IMR-90 (cell line): ENCODE measurements at regions not wholly inside any gene's neighbourhood (a gene's known extent, or its start where the extent isn't known, plus 50 kb on each side); places are given as distances from the start of the nearest gene placed in this dataset.
A peak's percentile ranks its signal among the peaks of the same experiment; 100 is the strongest.

Experiments
- ATAC-seq: fragments of 200-7000 bp; cut with Tn5 transposase; 2 replicates; pipeline ENCODE4 v1.9.1; 2020; ENCODE audit warnings: low read depth, mild to moderate bottlenecking, moderate library complexity
- BruUV-seq: library from RNA; stranded (reverse); fragments of 400-500 nt; replicated peaks from 2 replicates; lab custom pipeline; 2021; lab: Mats Ljungman, UMichigan
- CTCF ChIA-PET: fragments of 300-600 bp; formaldehyde crosslinking; extraction: SDS; loops from one replicate; lab custom pipeline; 2021; ENCODE audit warnings: antibody characterized with exemption; lab: Yijun Ruan, JAX
- POLR2A ChIA-PET: fragments of 300-600 bp; sonication (Branson Sonifier 250); formaldehyde crosslinking; loops from one replicate; lab custom pipeline; 2022; ENCODE audit warnings: antibody characterized with exemption; ENCODE audit not compliant: unreplicated experiment; lab: Charles Lee
- DNase-seq: peaks from one replicate; pipeline ENCODE4 v3.0.0; 2013
- H2AFZ ChIP-seq: replicated peaks from 2 replicates; pipeline ENCODE3; 2013; ENCODE audit warnings: low read length, mild to moderate bottlenecking; ENCODE audit not compliant: poor library complexity
- H2AK5ac ChIP-seq: 2 replicates; pipeline ENCODE4 v1.6.1; 2013; ENCODE audit warnings: low read depth, low read length, inconsistent platforms
- H2AK9ac ChIP-seq: replicated peaks from 2 replicates; pipeline ENCODE3; 2013; ENCODE audit warnings: mild to moderate bottlenecking, low read depth, low read length, moderate library complexity; ENCODE audit not compliant: poor library complexity
- H2BK120ac ChIP-seq: 2 replicates; pipeline ENCODE4 v1.6.1; 2013; ENCODE audit warnings: low read depth, low read length, inconsistent platforms
- H2BK15ac ChIP-seq: 3 replicates; pipeline ENCODE4 v1.6.1; 2013; ENCODE audit warnings: low read depth, low read length, inconsistent platforms
- H2BK20ac ChIP-seq: 2 replicates; pipeline ENCODE4 v1.6.1; 2013; ENCODE audit warnings: low read depth, mild to moderate bottlenecking, inconsistent platforms, low read length, moderate library complexity
- H2BK5ac ChIP-seq: 2 replicates; pipeline ENCODE4 v1.6.1; 2013; ENCODE audit warnings: mild to moderate bottlenecking, low read depth, low read length, inconsistent platforms; ENCODE audit not compliant: poor library complexity, severe bottlenecking
- H3K14ac ChIP-seq: replicated peaks from 2 replicates; pipeline ENCODE4 v1.6.1; 2013; ENCODE audit warnings: low read depth, low read length, inconsistent platforms
- H3K18ac ChIP-seq: 2 replicates; pipeline ENCODE4 v1.6.1; 2013; ENCODE audit warnings: low read depth, low read length, control low read depth
- H3K23ac ChIP-seq: 2 replicates; pipeline ENCODE4 v1.6.1; 2013; ENCODE audit warnings: low read depth, low read length, inconsistent platforms
- H3K27ac ChIP-seq: 2 replicates; pipeline ENCODE4 v1.5.1; 2013; ENCODE audit warnings: mild to moderate bottlenecking, control low read depth, low read length; ENCODE audit not compliant: insufficient read depth
- H3K27me3 ChIP-seq: 2 replicates; pipeline ENCODE4 v1.6.1; 2013; ENCODE audit warnings: low read length; ENCODE audit not compliant: control insufficient read depth, insufficient read depth
- H3K36me3 ChIP-seq: 2 replicates; pipeline ENCODE4 v1.6.1; 2013; ENCODE audit warnings: low read length, mixed read lengths; ENCODE audit not compliant: control insufficient read depth, insufficient read depth
- H3K4ac ChIP-seq: 2 replicates; pipeline ENCODE4 v1.6.1; 2013; ENCODE audit warnings: low read depth, low read length, inconsistent platforms
- H3K4me1 ChIP-seq: 2 replicates; pipeline ENCODE4 v1.6.1; 2013; ENCODE audit warnings: low read length, mixed read lengths; ENCODE audit not compliant: control insufficient read depth, insufficient read depth
- H3K4me2 ChIP-seq: 2 replicates; pipeline ENCODE4 v1.6.1; 2013; ENCODE audit warnings: low read depth, mild to moderate bottlenecking, control low read depth, low read length, moderate library complexity
- H3K4me3 ChIP-seq: 2 replicates; pipeline ENCODE4 v1.5.1; 2013; ENCODE audit warnings: low read depth, mild to moderate bottlenecking, control low read depth, low read length, moderate library complexity; ENCODE audit not compliant: insufficient read depth
- H3K56ac ChIP-seq: 2 replicates; pipeline ENCODE4 v1.6.1; 2013; ENCODE audit warnings: low read length, inconsistent platforms; ENCODE audit not compliant: insufficient read depth; ENCODE audit errors: extremely low read depth
- H3K79me1 ChIP-seq, 2 experiments: 2 replicates each; pipeline ENCODE4 v1.6.1; 2013; ENCODE audit warnings: low read length in 2 of 2, inconsistent platforms in 1 of 2, low read depth in 1 of 2
- H3K9ac ChIP-seq: 2 replicates; pipeline ENCODE4 v1.6.1; 2013; ENCODE audit warnings: low read depth, low read length, control low read depth
- H3K9me1 ChIP-seq: 2 replicates; pipeline ENCODE4 v1.6.1; 2013; ENCODE audit warnings: low read length, inconsistent platforms; ENCODE audit not compliant: insufficient read depth
- H3K9me3 ChIP-seq: 2 replicates; pipeline ENCODE4 v1.6.1; 2013; ENCODE audit warnings: low read length; ENCODE audit not compliant: control insufficient read depth, insufficient read depth
- H4K20me1 ChIP-seq: 2 replicates; pipeline ENCODE4 v1.6.1; 2013; ENCODE audit warnings: low read length, inconsistent platforms; ENCODE audit not compliant: insufficient read depth
- H4K5ac ChIP-seq: 2 replicates; pipeline ENCODE4 v1.6.1; 2013; ENCODE audit warnings: mild to moderate bottlenecking, low read depth, low read length, control low read depth
- H4K8ac ChIP-seq, 2 experiments: 2 replicates each; pipeline ENCODE4 v1.6.1; 2013; ENCODE audit warnings: low read depth in 2 of 2, low read length in 2 of 2, control low read depth in 1 of 2, inconsistent platforms in 1 of 2
- H4K91ac ChIP-seq: 2 replicates; pipeline ENCODE4 v1.6.1; 2013; ENCODE audit warnings: low read depth, low read length, inconsistent platforms; ENCODE audit not compliant: insufficient read depth
- BHLHE40 ChIP-seq: fragments of 150-350 bp; IDR thresholded peaks from 2 replicates; pipeline ENCODE4 v1.6.1; 2016; ENCODE audit warnings: mild to moderate bottlenecking, low read depth, low read length
- CEBPB ChIP-seq: IDR thresholded peaks from 2 replicates; pipeline ENCODE4 v1.6.1; 2012; ENCODE audit warnings: low read depth, low read length, improper control_type of control experiment
- CHD1 ChIP-seq: IDR thresholded peaks from 2 replicates; pipeline ENCODE4 v1.6.1; 2012; ENCODE audit warnings: low read depth, low read length, improper control_type of control experiment
- CTCF ChIP-seq: conservative IDR thresholded peaks from 2 replicates; pipeline ENCODE4 v1.5.1; 2012; ENCODE audit warnings: mild to moderate bottlenecking, low read depth, low read length, improper control_type of control experiment
- ELK1 ChIP-seq: fragments of 150-350 bp; IDR thresholded peaks from 2 replicates; pipeline ENCODE4 v1.6.1; 2016; ENCODE audit warnings: low read depth, mild to moderate bottlenecking, low read length, moderate library complexity, borderline replicate concordance
- FOS ChIP-seq: fragments of 150-350 bp; IDR thresholded peaks from 2 replicates; pipeline ENCODE4 v1.6.1; 2016; ENCODE audit warnings: low read depth, low read length
- MAFK ChIP-seq: IDR thresholded peaks from 2 replicates; pipeline ENCODE4 v1.6.1; 2012; ENCODE audit warnings: low read depth, low read length, improper control_type of control experiment
- MAZ ChIP-seq: IDR thresholded peaks from 2 replicates; pipeline ENCODE4 v1.6.1; 2012; ENCODE audit warnings: low read depth, mild to moderate bottlenecking, low read length, improper control_type of control experiment, moderate library complexity, borderline replicate concordance
- MXI1 ChIP-seq: IDR thresholded peaks from 2 replicates; pipeline ENCODE4 v1.6.1; 2012; ENCODE audit warnings: low read depth, mild to moderate bottlenecking, low read length, moderate library complexity, borderline replicate concordance
- NFE2L2 ChIP-seq: fragments of 150-350 bp; IDR thresholded peaks from 2 replicates; pipeline ENCODE4 v1.6.1; 2016; ENCODE audit warnings: low read depth, mild to moderate bottlenecking, low read length
- POLR2A ChIP-seq: IDR thresholded peaks from 2 replicates; pipeline ENCODE4 v1.6.1; 2012; ENCODE audit warnings: mild to moderate bottlenecking, low read depth, low read length
- RAD21 ChIP-seq: IDR thresholded peaks from 2 replicates; pipeline ENCODE4 v1.6.1; 2012; ENCODE audit warnings: low read length, improper control_type of control experiment
- RCOR1 ChIP-seq: IDR thresholded peaks from 2 replicates; pipeline ENCODE4 v1.6.1; 2012; ENCODE audit warnings: mild to moderate bottlenecking, low read length, improper control_type of control experiment; ENCODE audit not compliant: insufficient replicate concordance
- RFX5 ChIP-seq: IDR thresholded peaks from 2 replicates; pipeline ENCODE4 v1.8.0; 2012; ENCODE audit warnings: low read depth, mild to moderate bottlenecking, low read length, moderate library complexity
- SMC3 ChIP-seq: fragments of 150-350 bp; IDR thresholded peaks from 2 replicates; pipeline ENCODE4 v1.6.1; 2016; ENCODE audit warnings: low read depth, mild to moderate bottlenecking, antibody characterized with exemption, low read length, moderate library complexity
- USF2 ChIP-seq: fragments of 150-350 bp; IDR thresholded peaks from 2 replicates; pipeline ENCODE4 v1.6.1; 2017; ENCODE audit warnings: mild to moderate bottlenecking, antibody characterized with exemption, low read length, low read depth
- WGBS, 2 experiments: methylation state at CpG; one replicate each; pipeline versions ENCODE4 v1.1.5 to v1.1.7; 2013; ENCODE audit warnings: missing lambda C conversion rate in 2 of 2; ENCODE audit not compliant: insufficient read length in 1 of 2; ENCODE audit errors: extremely low coverage in 2 of 2; 5-methylcytosine and 5-hydroxymethylcytosine counted together
- dilution Hi-C: fragments of 300-500 bp; cut with HindIII; formaldehyde crosslinking; loops from one replicate; pipeline ENCODE4 v1.14.3; 2018; ENCODE audit warnings: low sequenced_read_pairs; ENCODE audit not compliant: unreplicated experiment
- in situ Hi-C: fragments of 300-500 bp; cut with MboI; formaldehyde crosslinking; loops from 3 replicates; pipeline ENCODE4 v1.14.3; 2019; ENCODE audit warnings: low sequenced_read_pairs, inconsistent platforms, mixed read lengths
- intact Hi-C: fragments of 100-400 bp; cut with micrococcal nuclease; formaldehyde crosslinking; loops from 2 replicates; pipeline ENCODE4 v1.10.0; 2022

- no peak for ATAC-seq
- no TSS peak for BruUV-seq
Measured at GRCh38 chr2:234829074-234829455, 122.8 kb upstream of the SH3BP4 start.

More at GRCh38 chr2:234829074-234829455, 122.8 kb upstream of the SH3BP4 start:
- Histone ChIP-seq H3K4me3 (no peak overlapping the region), H3K79me1 (0 out of 4 replicates have a peak, but pooled peaks cover 0 to 7% of the 10 kb centered on the region in 2 experiments), H4K8ac (no peak overlapping the region; a peak in 1 of 4 replicates), H3K23ac (no peak overlapping the region), H4K20me1 (no peaks in the 10 kb centered on the region), H2BK15ac (peak overlapping the region; percentile 27; the same call in 1 of the 3 replicates), H3K14ac (no peak overlapping the region), H3K4me1 (peaks cover 8% of the 10 kb centered on the region), H3K18ac (no peak overlapping the region), H4K91ac (no peak overlapping the region), H2BK20ac (peak overlapping the region; percentile 56; the same call in 1 of the 2 replicates), H3K4me2 (no peak overlapping the region), H2AK9ac (no peak overlapping the region), H3K36me3 (no peaks in the 10 kb centered on the region), H2AK5ac (no peak overlapping the region; the same call in 1 of the 2 replicates), H3K9me1 (peaks cover 14% of the 10 kb centered on the region), H3K4ac (peak overlapping the region; percentile 41; the same call in 1 of the 2 replicates), H2AFZ (no peak overlapping the region), H3K9ac (no peak overlapping the region), H3K9me3 (no peaks in the 10 kb centered on the region), H3K56ac (no peak overlapping the region), H4K5ac (no peak overlapping the region), H2BK5ac (no peak overlapping the region), H2BK120ac (peak overlapping the region; percentile 35; the same call in 1 of the 2 replicates), H3K27me3 (no peaks in the 10 kb centered on the region), H3K27ac (no peak overlapping the region)
- dilution Hi-C loops: no loop called here
- intact Hi-C loops: no loop called here
- TF ChIP-seq MAZ: no peak
- TF ChIP-seq CTCF: no peak
- TF ChIP-seq POLR2A: no peak
- no peak for TF ChIP-seq NFE2L2
- no peak for TF ChIP-seq ELK1
- TF ChIP-seq FOS: no peak
- no peak for TF ChIP-seq CEBPB
- TF ChIP-seq SMC3: no peak
- no peak for TF ChIP-seq RFX5
- no peak for TF ChIP-seq RCOR1
- no peak for TF ChIP-seq BHLHE40
- no peak for TF ChIP-seq MXI1
- TF ChIP-seq RAD21: no peak
- TF ChIP-seq MAFK: no peak
- TF ChIP-seq CHD1: no peak
- no peak for TF ChIP-seq USF2
- POLR2A ChIA-PET: no interaction called here
- WGBS, 2 experiments: 90% methylated on average over 2 of the region's 4 CpGs; no CpG with 5 or more reads in 1 of the 2 experiments
- CTCF ChIA-PET: interaction anchor here (0.7 kb wide), 1 partner anchor 45 kb away, joined by 3 read pairs; no protein-coding TSS in a partner anchor
- no peak for DNase-seq
- in situ Hi-C loops: no loop called here
